HG02943 (cell line): ENCODE measurements at regions not wholly inside any gene's neighbourhood (a gene's known extent, or its start where the extent isn't known, plus 50 kb on each side); places are given as distances from the start of the nearest gene placed in this dataset.

Experiments used
- ATAC-seq: cut with Tn5 transposase; IDR thresholded peaks from one replicate; pipeline ENCODE4 v1.9.1; 2021; ENCODE audit warnings: mild to moderate bottlenecking, low read depth, moderate library complexity; ENCODE audit not compliant: unreplicated experiment

- ATAC-seq: no peak
Measured at GRCh38 chr17:77907497-77908461, 50.7 kb upstream of the TNRC6C start.

GRCh38 chr17:77908501-77908900 is 50.0 kb upstream of the TNRC6C start:
- ATAC-seq: no peak
